Stimulated activated CD8-positive, alpha-beta memory T cell treated with anti-CD3 and anti-CD28 coated beads, Interleukin-15, amount 100 ng/mL, for 1 hour (primary cell): ENCODE measurements at regions not wholly inside any gene's neighbourhood (a gene's known extent, or its start where the extent isn't known, plus 50 kb on each side); places are given as distances from the start of the nearest gene placed in this dataset.
"Not testable (repeated sequence)": the region's sequence is repeated elsewhere in the genome, so short reads cannot be mapped to it uniquely, and the experiment has no call there.

ENCODE experiments used
- DNase-seq: peaks from one replicate; pipeline ENCODE4 v3.0.0-alpha.2; 2020; ENCODE audit warnings: low read depth

DNA sequence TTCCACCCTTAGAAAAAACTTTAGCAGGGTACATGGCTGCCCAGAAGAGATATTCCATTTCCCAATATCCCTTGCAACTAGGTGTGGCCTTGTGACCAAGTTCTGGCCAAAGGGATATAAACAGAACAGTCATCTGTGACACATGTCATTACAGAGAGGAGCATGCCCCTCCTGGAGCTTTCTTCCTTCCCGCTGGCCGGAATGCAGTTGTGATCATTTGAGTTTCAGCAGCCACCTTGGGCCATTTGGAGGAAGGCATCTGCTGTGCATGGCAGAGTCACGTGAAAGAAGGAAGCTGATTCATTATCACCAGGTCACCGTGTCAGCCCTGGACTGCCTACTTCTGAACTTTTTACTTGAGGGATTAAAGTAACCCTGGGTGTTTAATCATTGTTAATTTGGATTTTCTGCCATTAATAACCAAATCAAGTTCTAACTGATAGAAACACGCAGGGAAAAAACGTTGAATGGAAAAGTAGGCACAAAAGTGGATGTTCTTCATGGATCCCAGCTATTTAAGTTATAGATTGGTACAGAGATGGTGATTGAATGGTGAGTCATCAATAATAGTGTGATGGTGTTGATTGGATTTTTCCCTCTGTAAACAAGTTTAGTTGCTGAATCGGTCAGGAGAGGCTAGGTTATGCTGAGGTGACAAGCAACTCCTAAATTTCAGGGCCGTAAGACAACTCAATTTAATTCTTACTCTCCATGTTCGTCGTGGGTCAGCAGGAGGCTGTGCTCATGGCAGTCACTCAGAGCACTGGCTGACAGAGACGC, 80.7 kb upstream of the CCDC167 start:
- DNase-seq = no peak

- no peak for DNase-seq
Observed at GRCh38 chr6:37579444-37580067, 79.9 kb upstream of the CCDC167 start.

DNA sequence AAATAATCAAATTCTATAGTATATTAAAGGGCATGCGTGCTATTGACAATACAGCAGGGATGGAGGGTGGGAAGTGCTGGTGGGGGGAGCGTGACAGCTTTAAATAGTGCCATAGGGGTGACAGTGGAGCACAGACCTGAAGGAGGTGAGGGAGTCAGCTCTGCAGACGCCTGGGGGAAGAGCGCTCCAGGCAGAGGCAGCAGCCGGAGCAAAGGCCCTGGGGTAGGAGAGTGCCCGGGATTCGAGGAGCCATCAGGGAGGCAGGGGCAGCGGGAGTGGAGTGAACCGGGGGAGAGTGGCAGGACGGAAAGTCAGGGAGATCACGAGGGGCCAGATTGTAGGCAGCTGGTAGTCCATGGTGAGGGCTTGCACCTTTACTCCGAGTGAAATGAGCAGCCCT, 78.4 kb upstream of the CCDC167 start:
- DNase-seq = no peak

DNA sequence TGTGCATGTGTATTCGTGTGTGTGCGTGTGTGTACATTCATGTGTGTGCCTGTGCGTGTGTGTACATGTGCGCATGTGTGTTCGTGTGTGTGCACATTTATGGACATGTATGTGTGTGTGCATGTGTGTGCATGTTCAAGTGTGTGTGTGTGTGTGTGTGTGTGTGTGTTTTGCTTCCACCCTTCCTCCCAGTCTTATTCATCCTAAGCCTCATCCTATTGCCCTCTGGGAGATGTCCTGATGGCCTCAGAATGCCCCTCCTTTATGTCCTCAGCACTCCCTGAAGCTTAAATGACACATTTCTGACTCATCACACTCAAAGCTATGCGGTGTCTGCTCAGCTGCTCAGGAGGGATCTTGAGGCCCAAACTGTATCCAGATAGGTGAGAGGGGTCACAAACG, 76.6 kb upstream of the CCDC167 start:
- no peak for DNase-seq

DNA sequence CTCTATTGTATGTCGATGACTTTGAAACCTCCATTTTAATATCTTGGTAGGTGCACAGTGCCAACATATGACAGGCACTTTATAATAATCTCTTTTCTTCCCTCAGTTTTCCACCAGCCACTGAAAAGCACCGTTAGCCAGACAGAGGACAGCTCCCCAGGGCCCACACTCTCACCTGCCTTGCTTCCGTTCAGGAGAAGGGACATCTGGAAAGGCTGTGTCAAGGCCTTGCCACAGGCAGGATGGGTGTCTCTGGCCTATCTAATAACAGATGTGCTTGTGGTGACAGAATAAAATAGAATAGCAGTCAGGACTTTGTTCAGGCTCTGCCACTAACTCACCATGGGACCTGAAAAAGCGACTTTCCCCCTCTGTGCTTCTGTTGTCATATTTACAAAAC, 75.5 kb upstream of the CCDC167 start:
- no peak for DNase-seq

GRCh38 chr6:37572334-37572733, 72.6 kb upstream of the CCDC167 start:
- no peak for DNase-seq

GRCh38 chr6:37570482-37571133, 70.9 kb upstream of the CCDC167 start:
- no peak for DNase-seq

DNA sequence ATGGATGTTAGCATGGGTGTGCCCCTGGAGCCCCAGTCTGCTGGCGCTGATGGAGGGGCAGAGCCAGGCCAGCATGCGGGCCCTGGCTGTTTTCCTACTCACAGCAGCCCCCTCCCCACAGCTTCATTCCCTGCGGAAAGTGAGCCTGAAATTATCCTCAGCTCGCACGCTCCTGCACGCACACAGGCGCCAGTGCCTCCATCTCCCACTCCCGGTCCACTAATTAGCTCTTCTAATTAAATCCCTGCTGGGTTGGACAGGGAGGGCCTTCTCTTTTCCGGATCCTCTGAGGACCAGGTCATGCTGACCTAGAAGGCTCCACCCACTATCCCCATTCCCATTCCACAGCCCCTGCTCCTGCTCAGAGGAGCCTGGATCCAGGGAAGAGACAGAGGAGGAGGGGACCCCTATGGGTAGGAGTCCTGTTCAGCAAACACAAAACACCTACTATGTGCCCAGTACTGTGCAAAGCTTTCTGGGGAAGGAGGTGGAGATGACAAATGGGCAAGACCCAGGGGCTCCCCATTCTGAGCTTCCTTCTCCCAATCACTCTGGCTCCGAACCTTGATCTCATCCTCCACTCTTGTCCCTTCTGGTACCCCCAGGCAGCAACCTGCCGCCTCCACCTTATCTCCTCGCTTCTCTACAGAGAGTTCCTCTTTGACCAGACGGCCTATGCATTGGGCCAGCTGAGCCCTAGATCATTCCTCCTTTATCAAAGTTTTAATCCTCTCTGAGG, 70.2 kb upstream of the CCDC167 start:
- DNase-seq = no peak

DNA sequence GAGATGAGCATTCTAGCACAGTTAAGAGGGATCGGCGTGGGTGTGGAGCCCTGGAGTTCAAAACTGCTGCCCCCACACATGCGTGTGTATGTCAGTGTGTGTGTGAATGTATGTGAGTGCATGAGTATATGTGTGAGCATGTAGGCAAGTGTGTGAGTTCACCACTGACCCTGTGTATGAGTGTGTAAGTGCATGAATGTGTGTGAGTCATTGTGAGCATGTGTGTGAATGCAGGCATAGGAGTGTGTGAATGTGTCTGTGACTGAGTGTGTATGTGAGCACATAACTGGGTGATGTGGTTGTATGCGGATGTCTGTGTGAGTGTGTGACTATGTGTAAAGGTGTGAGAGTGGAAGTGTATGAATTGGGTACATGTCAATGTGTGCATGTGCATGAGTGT, 69.6 kb upstream of the CCDC167 start:
- no peak for DNase-seq

- no peak for DNase-seq
Observed at GRCh38 chr6:37566950-37567349, 67.3 kb upstream of the CCDC167 start.

DNA sequence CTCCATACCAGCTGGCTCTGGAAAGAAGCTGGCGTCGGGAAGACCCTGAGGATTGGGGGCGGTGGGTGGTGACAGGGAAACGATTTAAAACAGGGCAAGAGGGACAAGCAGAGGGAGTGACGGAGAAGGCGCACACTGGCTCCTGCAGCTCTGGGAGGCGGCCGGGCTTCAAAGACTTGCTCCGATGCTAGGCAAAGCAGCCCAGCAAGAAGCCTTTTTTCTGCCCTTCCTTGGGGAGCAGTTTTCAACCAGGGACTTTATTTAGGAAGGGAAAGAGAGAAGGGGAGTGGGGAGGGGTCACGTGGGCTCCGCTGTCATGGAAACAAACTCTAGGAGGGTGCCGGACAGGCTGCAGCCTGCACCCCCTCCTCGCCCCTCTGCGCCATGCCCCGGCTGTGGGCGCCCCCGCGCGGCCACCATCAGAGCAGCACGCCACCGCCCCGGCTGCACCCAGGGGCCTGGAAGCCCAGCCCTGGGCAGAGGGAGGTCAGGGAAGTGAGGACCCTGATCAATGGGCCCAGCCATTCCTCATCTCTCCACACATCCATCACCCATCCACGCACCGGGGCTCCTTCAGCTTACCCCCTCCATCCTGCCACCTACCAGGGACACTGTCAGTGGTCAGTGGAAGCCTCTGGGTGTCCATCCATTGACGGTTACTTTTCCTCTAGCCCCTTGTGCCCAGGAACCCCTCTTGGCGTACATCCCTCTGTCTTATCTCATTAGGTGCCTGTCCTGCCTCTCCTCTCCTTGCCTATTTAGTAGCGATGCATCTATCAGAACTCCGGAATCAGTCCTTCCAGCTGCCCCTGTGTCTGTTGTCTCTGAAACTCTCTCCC, 66.6 kb upstream of the CCDC167 start:
- peak; percentile 54 for DNase-seq

DNA sequence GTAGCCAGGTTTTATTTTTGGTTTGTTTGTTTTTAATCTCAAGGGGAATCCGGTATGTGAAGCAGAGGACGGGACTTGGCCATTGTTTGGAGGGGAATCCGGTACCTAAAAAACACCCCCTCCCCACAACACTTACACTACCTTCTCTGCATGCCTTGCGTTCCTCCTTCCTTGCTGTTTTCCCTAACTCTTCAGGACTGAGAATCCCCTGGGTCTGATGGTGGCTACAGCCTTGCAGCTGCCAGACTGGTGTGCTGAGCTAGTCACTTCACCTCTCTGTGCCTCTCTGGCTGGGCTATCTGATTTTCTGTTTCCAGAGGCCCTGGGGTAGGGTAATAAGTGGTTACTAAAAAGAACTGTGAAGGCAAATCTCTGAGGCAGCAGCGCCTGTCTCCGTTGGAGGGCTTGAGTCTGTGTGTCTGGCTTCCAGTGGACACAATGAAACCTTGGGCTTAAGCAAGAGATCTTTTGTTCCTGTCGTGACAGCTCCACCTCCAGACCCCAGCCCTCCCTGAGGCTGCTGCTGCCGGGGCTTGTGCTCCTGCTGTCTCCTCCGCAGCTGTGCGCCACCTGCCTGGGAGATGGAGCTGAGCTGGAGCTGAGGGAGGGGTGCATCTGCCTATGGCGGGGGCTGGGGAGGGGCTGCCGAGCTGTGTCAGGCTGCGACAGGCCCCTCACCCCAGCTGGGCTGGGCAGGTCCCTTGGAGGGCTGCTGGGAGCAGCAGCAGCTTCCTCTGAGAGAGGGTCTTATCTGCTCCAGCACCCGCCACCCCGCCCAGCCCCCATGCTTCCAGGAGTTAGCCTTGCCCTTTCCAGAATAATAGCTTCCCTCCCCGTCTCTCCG, 65.8 kb upstream of the CCDC167 start:
- no peak for DNase-seq

DNA sequence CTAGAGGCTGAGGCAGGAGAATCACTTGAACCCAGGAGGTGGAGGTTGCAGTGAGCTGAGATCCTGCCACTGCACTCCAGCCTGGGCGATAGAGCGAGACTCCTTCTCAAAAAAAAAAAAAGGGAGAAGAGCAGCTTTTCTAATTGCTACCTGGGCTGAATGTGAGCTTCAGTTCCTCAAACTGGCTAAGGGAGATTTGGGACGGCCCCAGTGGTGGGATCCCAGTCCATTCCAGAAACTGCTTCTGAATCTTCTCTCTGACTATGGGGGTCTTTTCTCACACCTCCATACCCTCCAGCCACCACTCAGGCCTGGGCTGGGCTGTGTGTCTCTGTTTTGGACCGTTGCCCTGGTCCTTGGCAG, 63.2 kb upstream of the CCDC167 start:
- not testable (repeated sequence) for DNase-seq

DNA sequence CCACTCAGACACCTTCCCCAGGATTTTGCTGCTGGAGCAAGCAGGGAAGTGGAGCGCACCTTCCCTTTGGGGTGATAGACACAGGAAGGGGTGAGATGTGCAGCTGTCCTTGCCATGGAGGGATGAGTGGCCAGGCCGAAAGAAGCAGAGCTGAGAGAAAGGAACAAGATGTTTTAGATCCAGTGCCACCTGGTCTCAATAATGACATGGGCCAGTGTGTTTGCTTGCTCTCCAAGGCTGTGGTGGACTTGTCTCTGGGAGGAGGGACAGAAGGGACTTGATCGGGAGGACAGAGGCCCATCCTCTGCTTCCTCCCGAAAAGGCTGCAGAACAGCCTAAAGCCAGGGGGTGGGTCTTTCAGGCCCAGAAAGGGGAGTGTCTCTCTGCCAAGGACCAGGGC, 61.7 kb upstream of the CCDC167 start:
- no peak for DNase-seq

- DNase-seq = no peak
Observed at GRCh38 chr6:37560737-37561103, 61.0 kb upstream of the CCDC167 start.

DNA sequence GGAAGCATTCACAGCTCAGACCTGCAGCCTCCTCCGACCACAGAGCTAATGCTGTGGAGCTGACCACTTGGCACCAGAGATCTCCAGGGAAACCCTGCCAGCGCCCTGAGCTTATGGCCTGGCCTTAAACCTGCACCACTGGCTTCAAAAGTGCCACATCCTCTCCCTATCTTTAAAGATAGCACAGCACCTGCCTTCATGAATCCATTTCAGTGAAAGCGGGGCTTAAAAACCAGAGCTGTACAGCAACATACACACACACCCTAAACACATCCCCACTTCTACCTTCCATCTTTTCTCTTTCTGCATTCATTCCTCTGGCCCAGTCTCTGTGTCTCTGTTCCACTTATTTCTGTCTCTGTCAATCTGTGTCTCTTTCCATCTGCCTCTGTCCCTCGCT, 59.8 kb upstream of the CCDC167 start:
- DNase-seq = no peak

- no peak for DNase-seq
Observed at GRCh38 chr6:37559050-37559449, 59.4 kb upstream of the CCDC167 start.

DNA sequence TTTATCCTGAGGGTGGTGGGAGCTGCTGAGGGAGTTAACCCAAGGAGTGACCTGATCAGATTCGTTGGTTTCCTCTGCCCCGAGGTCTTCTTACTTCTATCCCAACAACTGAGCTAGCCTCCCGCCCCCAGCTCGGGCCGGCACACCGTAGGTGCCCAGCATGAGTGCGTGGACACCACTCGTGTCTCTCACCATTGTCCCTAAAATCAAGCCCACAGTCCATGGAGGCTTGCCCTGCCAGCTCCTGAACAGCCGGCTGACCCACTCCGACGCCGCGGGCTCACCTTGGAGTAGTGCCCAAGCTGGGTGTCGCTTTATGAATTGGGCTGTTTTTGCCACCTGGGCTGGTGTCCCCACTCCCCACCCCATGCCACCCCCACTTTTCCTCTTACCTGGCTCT, 59.0 kb upstream of the CCDC167 start:
- no peak for DNase-seq

DNA sequence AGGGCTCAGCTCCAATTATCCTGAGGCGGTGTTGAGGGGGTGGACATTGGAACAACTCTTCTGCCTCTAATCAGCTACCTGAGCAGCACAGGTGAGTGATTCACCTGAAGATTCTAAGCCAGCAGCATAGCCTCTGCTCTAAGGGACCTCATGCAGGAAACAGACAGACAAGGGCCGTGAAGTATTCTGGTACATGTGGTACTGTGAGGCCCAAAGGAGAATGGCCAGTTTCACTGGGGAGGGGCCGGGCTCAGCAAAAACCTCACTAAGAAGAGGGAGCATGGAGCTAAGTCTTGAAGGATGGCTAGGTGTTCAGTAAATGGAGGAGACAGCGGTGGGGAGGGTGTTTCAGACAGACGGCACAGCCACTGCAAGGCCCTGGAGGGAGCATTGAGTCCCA, 58.5 kb upstream of the CCDC167 start:
- no peak for DNase-seq

GRCh38 chr6:37557645-37558114, 58.0 kb upstream of the CCDC167 start:
- DNase-seq = no peak
